Activated naive CD4-positive, alpha-beta T cell treated with anti-CD3 and anti-CD28 coated beads, Interleukin-2, amount 10 ng/mL, durations not matched to agents 7 days and 5 days (primary cell): ENCODE measurements at regions not wholly inside any gene's neighbourhood (a gene's known extent, or its start where the extent isn't known, plus 50 kb on each side); places are given as distances from the start of the nearest gene placed in this dataset.
"Not testable (repeated sequence)": the region's sequence is repeated elsewhere in the genome, so short reads cannot be mapped to it uniquely, and the experiment has no call there.

Experiments used
- CTCF ChIA-PET: fragments of 350-600 bp; sonication (Branson Sonifier 250); formaldehyde crosslinking; loops from one replicate; lab custom pipeline; 2021; ENCODE audit warnings: antibody characterized with exemption; lab: Charles Lee
- DNase-seq: peaks from one replicate; pipeline ENCODE4 v3.0.0-alpha.2; 2020
- H3K27ac Mint-ChIP-seq: one replicate; pipeline ENCODE4 v1.8.0; 2021; ENCODE audit warnings: mild to moderate bottlenecking, moderate library complexity, mixed read lengths
- H3K27me3 Mint-ChIP-seq: one replicate; pipeline ENCODE4 v1.8.0; 2021; ENCODE audit warnings: mild to moderate bottlenecking, mixed read lengths
- H3K36me3 Mint-ChIP-seq: one replicate; pipeline ENCODE4 v1.8.0; 2021; ENCODE audit warnings: mixed read lengths
- H3K4me1 Mint-ChIP-seq: one replicate; pipeline ENCODE4 v1.8.0; 2021; ENCODE audit warnings: mixed read lengths
- H3K4me3 Mint-ChIP-seq: one replicate; pipeline ENCODE4 v1.8.0; 2021; ENCODE audit warnings: mild to moderate bottlenecking, moderate library complexity, mixed read lengths
- H3K9me3 Mint-ChIP-seq: one replicate; pipeline ENCODE4 v1.8.0; 2021; ENCODE audit warnings: mixed read lengths

DNA sequence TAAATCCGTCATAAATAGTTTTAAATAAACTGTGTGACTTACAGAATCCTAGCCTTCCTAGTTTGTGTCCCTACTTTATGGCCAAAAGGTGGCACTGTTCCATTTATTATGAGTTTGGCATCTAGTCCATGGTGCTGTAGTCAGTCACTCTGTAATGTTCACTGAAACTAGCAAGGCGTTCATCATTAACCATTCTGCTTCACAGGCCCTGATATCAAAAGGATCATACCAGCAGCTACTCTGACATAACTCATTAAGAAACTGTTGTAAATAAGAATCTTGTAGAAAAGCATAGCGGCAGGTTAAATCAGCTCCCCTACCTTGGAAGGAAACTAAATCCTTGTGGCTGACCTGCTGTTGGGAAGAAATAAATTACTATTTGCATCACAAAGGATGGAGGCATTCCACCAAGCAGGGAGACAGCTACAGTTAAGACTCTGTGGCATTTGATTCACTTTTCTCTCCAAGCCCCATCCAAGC, 919.6 kb upstream of the DIAPH2 start:
- Mint-ChIP-seq H3K4me1 (no peaks in the 10 kb centered on the region), H3K27me3 (no peaks in the 10 kb centered on the region), H3K36me3 (no peaks in the 10 kb centered on the region), H3K4me3 (no peak overlapping the region), H3K9me3 (no peaks in the 10 kb centered on the region), H3K27ac (no peak overlapping the region)
- CTCF ChIA-PET: no interaction called here
- no peak for DNase-seq

DNA sequence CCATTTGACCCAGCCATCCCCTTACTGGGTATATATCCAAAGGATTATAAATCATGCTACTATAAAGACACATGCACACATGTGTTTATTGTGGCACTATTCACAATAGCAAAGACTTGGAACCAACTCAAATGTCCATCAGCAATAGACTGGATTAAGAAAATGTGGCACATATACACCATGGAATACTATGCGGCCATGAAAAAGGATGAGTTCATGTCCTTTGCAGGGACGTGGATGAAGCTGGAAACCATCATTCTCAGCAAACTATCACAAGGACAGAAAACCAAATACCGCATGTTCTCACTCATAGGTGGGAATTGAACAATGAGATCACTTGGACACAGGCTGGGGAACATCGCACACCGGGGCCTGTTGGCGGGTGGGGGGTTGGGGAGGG, 913.4 kb upstream of the DIAPH2 start:
- DNase-seq, H3K27me3 Mint-ChIP-seq, H3K27ac Mint-ChIP-seq, H3K9me3 Mint-ChIP-seq, H3K36me3 Mint-ChIP-seq, H3K4me3 Mint-ChIP-seq, CTCF ChIA-PET, H3K4me1 Mint-ChIP-seq: not testable (repeated sequence)

DNA sequence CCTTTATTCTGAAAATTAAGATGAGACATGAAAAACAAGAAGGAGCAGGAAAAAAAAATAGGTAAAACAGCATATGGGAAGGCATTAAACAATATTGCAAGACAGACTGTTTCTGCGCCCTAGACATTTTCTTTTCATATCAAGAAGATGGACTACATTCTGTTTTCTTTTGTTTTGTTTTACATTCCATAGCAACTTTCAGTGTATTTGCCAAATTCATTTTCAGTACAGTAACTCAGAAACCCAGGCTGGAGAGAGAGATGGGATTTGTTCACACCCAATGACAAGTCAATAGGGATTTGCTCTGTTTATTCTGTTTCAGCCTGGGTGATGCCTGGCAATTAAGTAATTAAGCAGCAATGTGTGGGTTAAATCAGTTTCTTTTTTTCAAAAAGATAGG, 892.8 kb upstream of the DIAPH2 start:
- H3K27ac Mint-ChIP-seq: no peak overlapping the region
- no peak for DNase-seq
- no peaks in the 10 kb centered on the region for H3K4me1 Mint-ChIP-seq
- no peaks in the 10 kb centered on the region for H3K36me3 Mint-ChIP-seq
- H3K4me3 Mint-ChIP-seq: no peak overlapping the region
- CTCF ChIA-PET: no interaction called here
- no peaks in the 10 kb centered on the region for H3K9me3 Mint-ChIP-seq
- H3K27me3 Mint-ChIP-seq: no peaks in the 10 kb centered on the region

DNA sequence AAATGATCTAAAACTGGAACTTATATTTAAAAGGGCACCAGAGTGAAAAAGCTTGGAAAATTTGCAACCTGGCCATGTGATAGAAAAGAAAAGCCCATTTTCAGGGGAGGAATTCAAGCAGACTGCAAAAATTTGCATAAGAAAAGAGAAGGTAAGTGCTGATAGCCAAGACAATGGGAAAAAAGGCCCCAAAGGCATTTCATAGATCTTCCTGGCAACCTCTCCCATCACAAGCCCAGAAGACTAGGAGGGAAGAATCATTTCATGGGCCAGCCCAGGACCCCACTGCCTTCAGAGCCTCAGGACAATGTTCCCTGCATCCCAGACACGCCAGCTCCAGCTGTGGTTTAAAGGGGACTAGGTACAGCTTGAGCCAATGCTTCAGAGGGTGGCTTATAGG, 887.3 kb upstream of the DIAPH2 start:
- Mint-ChIP-seq H3K27me3 (no peaks in the 10 kb centered on the region), H3K9me3 (no peaks in the 10 kb centered on the region), H3K36me3 (no peaks in the 10 kb centered on the region)

DNA sequence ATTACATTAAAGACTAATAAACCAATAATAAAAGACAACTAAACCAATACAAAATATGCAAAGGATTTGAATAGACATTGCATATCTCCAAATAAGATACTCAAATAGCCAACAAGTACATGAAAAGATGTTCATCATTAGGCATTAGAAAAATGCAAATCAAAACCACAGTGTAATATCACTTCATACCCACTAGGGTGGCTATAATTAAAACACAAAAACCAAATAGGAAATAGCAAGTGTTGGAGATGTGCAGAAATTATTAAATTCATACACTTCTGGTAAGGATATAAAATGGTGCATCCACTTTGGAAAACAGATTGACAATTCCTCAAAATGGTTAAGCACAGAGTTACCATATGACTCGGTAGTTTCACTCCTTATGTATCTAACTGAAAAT, 860.8 kb upstream of the DIAPH2 start:
- Mint-ChIP-seq H3K27ac (no peak overlapping the region), H3K9me3 (no peaks in the 10 kb centered on the region), H3K4me3 (no peak overlapping the region), H3K4me1 (no peaks in the 10 kb centered on the region), H3K27me3 (no peaks in the 10 kb centered on the region), H3K36me3 (no peaks in the 10 kb centered on the region)
- CTCF ChIA-PET: no interaction called here
- DNase-seq: no peak

More for the DNA sequence above, 887.3 kb upstream of the DIAPH2 start:
- CTCF ChIA-PET: no interaction called here
- no peaks in the 10 kb centered on the region for H3K4me1 Mint-ChIP-seq
- H3K27ac Mint-ChIP-seq: no peak overlapping the region
- H3K4me3 Mint-ChIP-seq: no peak overlapping the region
- DNase-seq: no peak

DNA sequence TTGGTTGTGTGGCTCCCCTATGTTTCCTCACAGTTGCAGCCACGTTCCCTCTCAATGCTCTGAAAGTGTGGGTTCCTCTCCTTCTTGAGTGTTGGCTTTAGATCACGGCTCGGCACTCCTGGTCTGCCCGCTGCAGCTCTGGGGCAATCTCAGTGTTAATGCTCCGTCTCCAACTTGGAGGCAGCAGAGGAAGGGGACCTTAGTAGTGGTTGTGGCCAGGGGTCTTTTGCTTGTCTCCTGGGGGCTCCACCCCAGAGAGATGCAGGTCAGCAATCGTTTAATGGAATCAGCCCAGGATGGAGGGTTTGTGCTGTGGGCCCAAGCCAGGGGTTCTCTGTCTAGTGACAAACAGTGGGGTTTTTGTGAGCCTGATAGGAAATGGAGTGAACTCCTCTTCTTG, 849.4 kb upstream of the DIAPH2 start:
- H3K27ac Mint-ChIP-seq: no peak overlapping the region
- CTCF ChIA-PET: no interaction called here

DNA sequence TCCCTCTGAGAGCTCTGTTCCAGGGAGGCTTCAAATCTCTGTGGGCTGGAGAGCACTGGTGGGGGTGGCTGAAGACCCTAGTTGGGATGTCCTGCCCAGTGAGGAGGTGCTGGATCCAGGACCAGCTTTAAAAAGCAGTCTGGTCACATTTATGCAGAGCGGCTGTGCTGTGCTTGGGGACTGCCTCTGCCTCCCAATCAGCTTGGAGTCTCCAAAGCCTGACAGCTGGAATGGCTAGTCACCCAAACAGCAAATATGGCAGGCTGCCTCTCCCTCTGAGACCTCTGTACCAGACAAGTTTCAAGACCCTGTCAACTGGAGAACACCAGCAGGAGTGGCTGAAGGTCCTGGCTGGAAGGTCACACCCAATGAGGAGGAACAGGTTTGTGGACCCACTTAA, 848.1 kb upstream of the DIAPH2 start:
- CTCF ChIA-PET: no interaction called here

More for the DNA sequence above, 849.4 kb upstream of the DIAPH2 start:
- H3K27me3 Mint-ChIP-seq: no peaks in the 10 kb centered on the region
- DNase-seq: no peak
- no peaks in the 10 kb centered on the region for H3K4me1 Mint-ChIP-seq
- H3K36me3 Mint-ChIP-seq: no peaks in the 10 kb centered on the region
- H3K9me3 Mint-ChIP-seq: peaks cover 2% of the 10 kb centered on the region
- H3K4me3 Mint-ChIP-seq: no peak overlapping the region

DNA sequence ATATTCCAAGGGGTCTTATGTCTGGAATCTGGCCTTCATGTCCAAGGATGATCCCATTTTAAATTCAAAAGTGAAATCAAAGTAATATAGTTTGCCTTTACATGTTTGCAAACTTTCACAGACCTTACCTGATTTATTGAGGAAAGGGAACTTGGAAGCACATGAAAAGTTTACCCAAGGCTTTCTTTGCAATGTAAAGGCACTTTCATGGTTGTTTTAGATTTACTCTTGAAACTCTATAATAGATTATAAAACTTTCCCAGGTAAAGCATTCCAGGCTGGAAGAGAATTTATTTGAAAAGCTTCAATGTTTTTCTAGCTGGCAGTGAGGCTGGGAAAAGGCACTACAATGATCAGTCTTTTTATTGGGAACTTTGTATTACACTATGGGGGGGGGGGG, 842.8 kb upstream of the DIAPH2 start:
- no peak for DNase-seq
- CTCF ChIA-PET: no interaction called here
- Mint-ChIP-seq H3K4me1 (no peaks in the 10 kb centered on the region), H3K27me3 (no peaks in the 10 kb centered on the region), H3K27ac (no peak overlapping the region), H3K9me3 (no peaks in the 10 kb centered on the region), H3K36me3 (no peaks in the 10 kb centered on the region), H3K4me3 (no peak overlapping the region)

More for the DNA sequence above, 848.1 kb upstream of the DIAPH2 start:
- Mint-ChIP-seq H3K4me1 (no peaks in the 10 kb centered on the region), H3K27ac (no peak overlapping the region), H3K9me3 (peaks cover 2% of the 10 kb centered on the region), H3K36me3 (no peaks in the 10 kb centered on the region), H3K27me3 (no peaks in the 10 kb centered on the region), H3K4me3 (no peak overlapping the region)
- DNase-seq: no peak

- DNase-seq: no peak
- H3K27me3 Mint-ChIP-seq: no peaks in the 10 kb centered on the region
- H3K4me1 Mint-ChIP-seq: no peaks in the 10 kb centered on the region
- CTCF ChIA-PET: no interaction called here
- peaks cover 2% of the 10 kb centered on the region for H3K9me3 Mint-ChIP-seq
- H3K27ac Mint-ChIP-seq: no peak overlapping the region
- H3K36me3 Mint-ChIP-seq: no peaks in the 10 kb centered on the region
- no peak overlapping the region for H3K4me3 Mint-ChIP-seq
These were observed 824.5 kb upstream of the DIAPH2 start for GRCh38 chrX:95860127-95860526.

GRCh38 chrX:95875661-95876060, 809.0 kb upstream of the DIAPH2 start:
- DNase-seq: no peak
- CTCF ChIA-PET: no interaction called here
- Mint-ChIP-seq H3K4me1 (no peaks in the 10 kb centered on the region), H3K36me3 (no peaks in the 10 kb centered on the region), H3K27ac (no peak overlapping the region), H3K27me3 (no peaks in the 10 kb centered on the region), H3K4me3 (no peak overlapping the region), H3K9me3 (peaks cover 5% of the 10 kb centered on the region)

DNA sequence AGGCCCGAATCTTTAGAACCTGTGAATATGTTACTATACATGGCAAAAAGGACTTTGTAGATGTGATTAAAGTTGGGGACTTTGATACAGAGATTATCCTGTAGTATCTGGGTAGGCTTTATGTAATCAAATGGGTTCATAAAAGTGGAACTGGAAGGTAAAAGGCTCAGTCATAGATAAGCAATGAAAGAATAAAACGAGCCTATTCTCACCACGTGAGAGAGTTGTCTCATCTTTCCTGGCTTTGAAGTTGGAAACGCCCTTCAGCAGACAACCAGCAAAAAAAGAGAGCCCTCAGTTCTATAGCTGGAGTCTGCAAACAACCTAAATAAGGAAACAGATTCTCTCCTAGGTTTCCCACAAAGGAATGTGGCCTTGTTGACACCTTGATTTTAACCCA, 805.8 kb upstream of the DIAPH2 start:
- Mint-ChIP-seq H3K36me3 (no peaks in the 10 kb centered on the region), H3K4me3 (no peak overlapping the region), H3K9me3 (peaks cover 3% of the 10 kb centered on the region), H3K27ac (no peak overlapping the region), H3K27me3 (no peaks in the 10 kb centered on the region), H3K4me1 (no peaks in the 10 kb centered on the region)
- CTCF ChIA-PET: no interaction called here
- DNase-seq: no peak

DNA sequence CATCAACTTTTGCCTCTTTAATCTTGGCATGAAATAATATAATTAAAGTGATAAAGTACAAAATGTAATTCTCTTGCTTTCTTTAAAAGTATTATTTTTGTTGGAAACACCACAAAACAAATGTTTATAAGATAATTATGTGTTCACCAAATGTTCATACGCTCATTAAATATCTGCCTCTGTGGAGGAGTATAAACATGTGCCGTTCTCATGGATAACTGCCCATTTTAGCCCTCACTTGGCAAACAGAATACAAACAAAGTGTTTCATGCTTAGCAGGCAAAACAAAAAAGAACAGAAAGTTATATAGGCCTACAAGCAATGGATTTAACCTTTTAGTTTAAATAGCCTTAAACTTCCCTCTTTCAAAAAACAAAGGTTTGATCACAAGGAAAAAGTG, 800.5 kb upstream of the DIAPH2 start:
- no peaks in the 10 kb centered on the region for H3K27me3 Mint-ChIP-seq
- peaks cover 3% of the 10 kb centered on the region for H3K9me3 Mint-ChIP-seq
- CTCF ChIA-PET: no interaction called here
- DNase-seq: no peak
- no peak overlapping the region for H3K4me3 Mint-ChIP-seq
- no peaks in the 10 kb centered on the region for H3K4me1 Mint-ChIP-seq
- no peak overlapping the region for H3K27ac Mint-ChIP-seq
- H3K36me3 Mint-ChIP-seq: no peaks in the 10 kb centered on the region

DNA sequence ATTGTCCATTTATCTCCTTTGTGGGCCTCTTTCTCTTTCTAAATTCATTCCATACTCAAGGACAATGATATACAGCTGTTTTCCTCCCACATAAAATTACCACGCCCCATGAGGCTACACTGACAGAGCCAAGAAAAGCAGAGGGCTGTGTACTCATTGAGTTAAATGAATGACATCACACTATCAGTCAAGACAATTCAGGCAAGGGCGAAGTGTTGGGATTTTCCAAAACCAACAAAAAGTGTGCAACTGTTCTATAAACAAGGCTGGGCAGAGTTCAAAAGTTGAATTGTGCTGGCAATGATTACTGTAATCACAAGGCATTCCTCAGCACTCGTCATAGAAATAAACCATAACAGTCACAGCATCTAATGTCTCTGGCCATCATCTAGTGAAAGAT, 799.6 kb upstream of the DIAPH2 start:
- no peaks in the 10 kb centered on the region for H3K27me3 Mint-ChIP-seq
- H3K9me3 Mint-ChIP-seq: no peaks in the 10 kb centered on the region
- CTCF ChIA-PET: no interaction called here
- no peak overlapping the region for H3K4me3 Mint-ChIP-seq
- no peak for DNase-seq
- no peak overlapping the region for H3K27ac Mint-ChIP-seq
- H3K36me3 Mint-ChIP-seq: no peaks in the 10 kb centered on the region
- H3K4me1 Mint-ChIP-seq: no peaks in the 10 kb centered on the region

GRCh38 chrX:95889279-95889678, 795.4 kb upstream of the DIAPH2 start:
- H3K9me3 Mint-ChIP-seq: no peaks in the 10 kb centered on the region
- CTCF ChIA-PET: no interaction called here
- no peak overlapping the region for H3K4me3 Mint-ChIP-seq
- H3K27me3 Mint-ChIP-seq: no peaks in the 10 kb centered on the region
- H3K36me3 Mint-ChIP-seq: no peaks in the 10 kb centered on the region
- H3K27ac Mint-ChIP-seq: no peak overlapping the region
- no peak for DNase-seq
- no peaks in the 10 kb centered on the region for H3K4me1 Mint-ChIP-seq

DNA sequence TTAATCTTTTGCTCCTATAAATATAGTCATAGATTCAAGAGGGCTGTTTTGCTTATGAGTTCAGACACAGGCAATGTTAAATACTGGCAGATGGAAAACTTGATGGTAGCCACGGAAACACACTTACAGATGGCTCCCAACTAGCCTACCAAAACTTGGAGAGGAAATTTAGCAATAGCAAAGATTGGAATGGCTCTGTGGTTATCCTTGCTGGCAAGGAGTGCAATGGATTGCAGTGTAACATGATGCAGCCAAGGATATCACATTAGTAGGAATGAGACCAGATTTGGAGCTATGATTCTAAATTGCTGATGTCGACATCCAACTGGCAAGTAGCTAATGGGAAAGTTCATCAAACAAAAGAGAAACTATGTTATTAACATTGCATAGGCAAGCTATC, 791.0 kb upstream of the DIAPH2 start:
- H3K27ac Mint-ChIP-seq: no peak overlapping the region
- no peaks in the 10 kb centered on the region for H3K9me3 Mint-ChIP-seq
- H3K27me3 Mint-ChIP-seq: no peaks in the 10 kb centered on the region
- DNase-seq: no peak
- CTCF ChIA-PET: no interaction called here
- no peak overlapping the region for H3K4me3 Mint-ChIP-seq
- no peaks in the 10 kb centered on the region for H3K36me3 Mint-ChIP-seq
- no peaks in the 10 kb centered on the region for H3K4me1 Mint-ChIP-seq

- Mint-ChIP-seq H3K9me3 (no peaks in the 10 kb centered on the region), H3K4me1 (no peaks in the 10 kb centered on the region), H3K4me3 (no peak overlapping the region), H3K27ac (no peak overlapping the region), H3K27me3 (no peaks in the 10 kb centered on the region), H3K36me3 (no peaks in the 10 kb centered on the region)
- DNase-seq: no peak
- CTCF ChIA-PET: no interaction called here
These were observed 781.2 kb upstream of the DIAPH2 start for GRCh38 chrX:95903490-95903889.
